Liver (tissue), 8 donors: ENCODE measurements at regions not wholly inside any gene's neighbourhood (a gene's known extent, or its start where the extent isn't known, plus 50 kb on each side); places are given as distances from the start of the nearest gene placed in this dataset.

Experiments used
- DNase-seq: peaks from one replicate; pipeline ENCODE4 v3.0.0-alpha.2; 2017; ENCODE audit warnings: low spot score
- H3K27ac ChIP-seq, 2 donors: one replicate each; pipeline ENCODE4 v1.7.0; 2013; ENCODE audit warnings: inconsistent platforms in 2 of 2, low read length in 2 of 2, control low read depth in 1 of 2, low read depth in 1 of 2, mild to moderate bottlenecking in 1 of 2
- H3K27me3 ChIP-seq, 4 donors: one replicate each; pipeline versions ENCODE4 v1.6.1 to v1.7.0; 2013; ENCODE audit warnings: low read length in 3 of 4, inconsistent platforms in 1 of 4, mild to moderate bottlenecking in 1 of 4, moderate library complexity in 1 of 4; ENCODE audit not compliant: control insufficient read depth in 4 of 4, insufficient read depth in 4 of 4
- H3K36me3 ChIP-seq, 4 donors: one replicate each; pipeline versions ENCODE4 v1.6.1 to v1.7.0; 2013; ENCODE audit warnings: low read length in 3 of 4, mild to moderate bottlenecking in 3 of 4, low read depth in 1 of 4, moderate library complexity in 1 of 4; ENCODE audit not compliant: control insufficient read depth in 4 of 4, insufficient read depth in 3 of 4
- H3K4me1 ChIP-seq, 4 donors: one replicate each; pipeline versions ENCODE4 v1.6.1 to v1.7.0; 2013; ENCODE audit warnings: low read length in 3 of 4, mild to moderate bottlenecking in 3 of 4, moderate library complexity in 1 of 4; ENCODE audit not compliant: control insufficient read depth in 4 of 4, insufficient read depth in 4 of 4
- H3K4me3 ChIP-seq, 3 donors: one replicate each; pipeline versions ENCODE4 v1.6.1 to v1.7.0; 2013; ENCODE audit warnings: low read length in 3 of 3, control low read depth in 1 of 3, low read depth in 1 of 3, mild to moderate bottlenecking in 1 of 3
- H3K9ac ChIP-seq, 2 donors: one replicate each; pipeline ENCODE4 v1.7.0; 2013; ENCODE audit warnings: low read length in 2 of 2, mild to moderate bottlenecking in 2 of 2, moderate library complexity in 2 of 2, control low read depth in 1 of 2, low read depth in 1 of 2
- H3K9me3 ChIP-seq, 4 donors: one replicate each; pipeline versions ENCODE4 v1.6.1 to v1.7.0; 2013; ENCODE audit warnings: low read length in 3 of 4; ENCODE audit not compliant: control insufficient read depth in 4 of 4
- EGR1 ChIP-seq, 2 donors: IDR thresholded peaks; 2 replicates each; pipeline ENCODE4 v1.6.1; 2016 to 2018; ENCODE audit warnings: antibody characterized with exemption in 2 of 2, low read depth in 2 of 2
- FOXA1 ChIP-seq: IDR thresholded peaks from 2 replicates; pipeline ENCODE4 v1.6.1; 2016; ENCODE audit warnings: antibody characterized with exemption
- FOXA2 ChIP-seq: IDR thresholded peaks from 2 replicates; pipeline ENCODE4 v1.6.1; 2016; ENCODE audit warnings: antibody characterized with exemption
- GABPA ChIP-seq, 2 donors: IDR thresholded peaks in 1 of 2; conservative IDR thresholded peaks in 1 of 2; 2 replicates each; pipeline ENCODE4 v1.6.1; 2016; ENCODE audit warnings: antibody characterized with exemption in 2 of 2, mild to moderate bottlenecking in 1 of 2, moderate library complexity in 1 of 2
- HNF4G ChIP-seq: IDR thresholded peaks from 2 replicates; pipeline ENCODE4 v1.6.1; 2016; ENCODE audit warnings: antibody characterized with exemption
- NR2F2 ChIP-seq: IDR thresholded peaks from 2 replicates; pipeline ENCODE4 v1.6.1; 2016; ENCODE audit warnings: antibody characterized with exemption
- RAD21 ChIP-seq, 2 donors: IDR thresholded peaks; 2 replicates each; pipeline ENCODE4 v1.6.1; 2016; ENCODE audit warnings: antibody characterized with exemption in 2 of 2, mild to moderate bottlenecking in 2 of 2
- RXRA ChIP-seq, 2 donors: IDR thresholded peaks; 2 replicates each; pipeline ENCODE4 v1.6.1; 2017 to 2018; ENCODE audit warnings: antibody characterized with exemption in 2 of 2, mild to moderate bottlenecking in 1 of 2
- SP1 ChIP-seq: IDR thresholded peaks from 2 replicates; pipeline ENCODE4 v1.6.1; 2018; ENCODE audit warnings: antibody characterized with exemption, mild to moderate bottlenecking
- YY1 ChIP-seq: IDR thresholded peaks from 2 replicates; pipeline ENCODE4 v1.6.1; 2016; ENCODE audit warnings: antibody characterized with exemption, mild to moderate bottlenecking
- WGBS: extraction: QIAGEN DNeasy Blood & Tissue Kit; methylation state at CpG from one replicate; pipeline ENCODE4 v1.1.7; 2013; 5-methylcytosine and 5-hydroxymethylcytosine counted together
- TF ChIP-seq, protein P1 (sequence below): IDR thresholded peaks from 2 replicates; pipeline ENCODE4 v1.6.1; 2016; ENCODE audit warnings: antibody characterized with exemption
- TF ChIP-seq, protein P2 (sequence below): IDR thresholded peaks from 2 replicates; pipeline ENCODE4 v1.6.1; 2016; ENCODE audit warnings: antibody characterized with exemption, mild to moderate bottlenecking
- TF ChIP-seq, protein P3 (sequence below): IDR thresholded peaks from 2 replicates; pipeline ENCODE4 v1.6.1; 2016; ENCODE audit warnings: antibody characterized with exemption
- TF ChIP-seq, protein P4 (sequence below): fragments of 150-350 bp; IDR thresholded peaks from 2 replicates; pipeline ENCODE4 v1.5.1; 2017; ENCODE audit warnings: improper control_type of control experiment, low read depth, low read length; ENCODE audit not compliant: missing input control
- TF ChIP-seq, protein P5 (sequence below): IDR thresholded peaks from 2 replicates; pipeline ENCODE4 v1.6.1; 2016; ENCODE audit warnings: antibody characterized with exemption
- donor health status: healthy.
- donor health status: healthy.
- donor health status: healthy.
- donor health status: healthy.
- donor health status: healthy.

DNA sequence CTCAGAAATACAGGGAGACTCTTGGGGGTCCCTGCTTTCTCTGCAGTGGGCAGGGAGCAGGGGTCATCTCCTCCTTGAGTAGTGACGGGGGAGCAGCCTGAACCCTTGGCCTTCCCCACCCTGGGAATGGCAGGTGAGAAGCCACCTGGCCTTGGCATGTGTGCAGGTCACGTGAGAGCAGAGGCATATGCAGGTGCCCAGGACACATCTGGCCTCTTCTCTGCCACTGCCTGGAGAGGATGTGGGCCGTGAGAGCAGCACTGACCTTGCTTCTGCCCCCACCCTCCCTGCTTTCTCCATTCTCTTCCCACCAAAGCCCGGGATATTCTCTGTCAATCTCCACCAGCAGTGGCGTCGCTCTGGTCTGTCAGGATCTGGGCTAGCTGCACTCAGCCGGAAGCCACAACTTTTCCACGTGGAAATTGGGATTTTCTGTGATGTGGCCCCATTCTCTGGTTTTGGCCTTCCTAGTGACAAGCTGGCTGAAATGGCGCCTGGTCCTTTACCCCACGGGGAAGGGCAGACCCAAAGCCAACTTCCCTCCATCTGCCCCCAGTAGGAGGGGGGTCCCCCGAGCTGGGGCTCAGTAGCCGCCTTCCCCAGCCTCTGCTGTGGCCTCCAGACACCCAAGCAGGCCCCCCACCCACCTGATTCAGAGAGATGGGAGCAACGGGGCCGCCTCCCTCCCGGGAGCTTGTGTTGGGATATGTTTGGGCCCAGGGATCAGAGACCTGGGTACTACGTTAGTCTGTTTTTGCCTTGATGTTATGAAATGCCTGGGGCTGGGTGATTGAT lies 70.4 kb upstream of the FCN1 start:
- Histone ChIP-seq H3K9ac (no peak overlapping the region), H3K4me3 (no peak overlapping the region), H3K4me1 (no peaks in the 10 kb centered on the region), H3K9me3 (peaks cover 0 to 2% (median 0%) of the 10 kb centered on the region in 4 donors), H3K27ac (no peak overlapping the region), H3K27me3 (no peaks in the 10 kb centered on the region), H3K36me3 (no peaks in the 10 kb centered on the region)
- DNase-seq: no peak
- TF ChIP-seq, protein P1, sequence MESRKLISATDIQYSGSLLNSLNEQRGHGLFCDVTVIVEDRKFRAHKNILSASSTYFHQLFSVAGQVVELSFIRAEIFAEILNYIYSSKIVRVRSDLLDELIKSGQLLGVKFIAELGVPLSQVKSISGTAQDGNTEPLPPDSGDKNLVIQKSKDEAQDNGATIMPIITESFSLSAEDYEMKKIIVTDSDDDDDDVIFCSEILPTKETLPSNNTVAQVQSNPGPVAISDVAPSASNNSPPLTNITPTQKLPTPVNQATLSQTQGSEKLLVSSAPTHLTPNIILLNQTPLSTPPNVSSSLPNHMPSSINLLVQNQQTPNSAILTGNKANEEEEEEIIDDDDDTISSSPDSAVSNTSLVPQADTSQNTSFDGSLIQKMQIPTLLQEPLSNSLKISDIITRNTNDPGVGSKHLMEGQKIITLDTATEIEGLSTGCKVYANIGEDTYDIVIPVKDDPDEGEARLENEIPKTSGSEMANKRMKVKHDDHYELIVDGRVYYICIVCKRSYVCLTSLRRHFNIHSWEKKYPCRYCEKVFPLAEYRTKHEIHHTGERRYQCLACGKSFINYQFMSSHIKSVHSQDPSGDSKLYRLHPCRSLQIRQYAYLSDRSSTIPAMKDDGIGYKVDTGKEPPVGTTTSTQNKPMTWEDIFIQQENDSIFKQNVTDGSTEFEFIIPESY: no peak
- TF ChIP-seq YY1 (no peak), EGR1 (IDR thresholded peaks at IDR 0.05; ENCODE audit: low read depth in 2 of 2) (no peak), FOXA2 (no peak), GABPA (IDR thresholded peaks at IDR 0.05 in 1 of 2, conservative IDR thresholded peaks at IDR 0.05 in 1 of 2) (no peak), SP1 (no peak), NR2F2 (no peak), HNF4G (no peak)
- WGBS: 75% methylated on average over 16 of the region's 16 CpGs

DNA sequence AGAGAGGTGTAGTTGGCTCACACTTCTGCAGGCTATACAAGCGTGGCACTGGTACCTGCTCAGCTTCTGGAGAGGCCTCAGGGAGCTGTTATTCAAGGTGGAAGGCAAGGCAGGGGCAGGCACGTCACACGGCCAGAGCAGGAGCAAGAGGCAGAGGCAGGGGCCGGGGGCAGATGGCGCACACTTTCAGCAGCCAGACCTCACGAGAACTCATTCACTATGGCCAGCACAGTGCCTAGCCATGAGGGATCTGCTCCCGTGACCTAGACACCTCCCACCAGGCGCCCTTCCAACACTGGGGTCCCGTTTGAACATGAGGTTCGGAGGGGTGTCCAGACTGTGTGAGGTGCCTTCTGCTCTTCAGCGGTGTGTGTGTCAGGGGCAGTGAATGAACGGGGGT lies 71.0 kb upstream of the FCN1 start:
- H3K4me3 ChIP-seq: no peak overlapping the region
- no peaks in the 10 kb centered on the region for H3K27me3 ChIP-seq
- 81% methylated on average over 12 of the region's 12 CpGs for WGBS
- DNase-seq: no peak
- peaks cover 0 to 2% (median 0%) of the 10 kb centered on the region in 4 donors for H3K9me3 ChIP-seq
- no peaks in the 10 kb centered on the region for H3K4me1 ChIP-seq
- TF ChIP-seq, protein P1: no peak
- TF ChIP-seq, protein P2, sequence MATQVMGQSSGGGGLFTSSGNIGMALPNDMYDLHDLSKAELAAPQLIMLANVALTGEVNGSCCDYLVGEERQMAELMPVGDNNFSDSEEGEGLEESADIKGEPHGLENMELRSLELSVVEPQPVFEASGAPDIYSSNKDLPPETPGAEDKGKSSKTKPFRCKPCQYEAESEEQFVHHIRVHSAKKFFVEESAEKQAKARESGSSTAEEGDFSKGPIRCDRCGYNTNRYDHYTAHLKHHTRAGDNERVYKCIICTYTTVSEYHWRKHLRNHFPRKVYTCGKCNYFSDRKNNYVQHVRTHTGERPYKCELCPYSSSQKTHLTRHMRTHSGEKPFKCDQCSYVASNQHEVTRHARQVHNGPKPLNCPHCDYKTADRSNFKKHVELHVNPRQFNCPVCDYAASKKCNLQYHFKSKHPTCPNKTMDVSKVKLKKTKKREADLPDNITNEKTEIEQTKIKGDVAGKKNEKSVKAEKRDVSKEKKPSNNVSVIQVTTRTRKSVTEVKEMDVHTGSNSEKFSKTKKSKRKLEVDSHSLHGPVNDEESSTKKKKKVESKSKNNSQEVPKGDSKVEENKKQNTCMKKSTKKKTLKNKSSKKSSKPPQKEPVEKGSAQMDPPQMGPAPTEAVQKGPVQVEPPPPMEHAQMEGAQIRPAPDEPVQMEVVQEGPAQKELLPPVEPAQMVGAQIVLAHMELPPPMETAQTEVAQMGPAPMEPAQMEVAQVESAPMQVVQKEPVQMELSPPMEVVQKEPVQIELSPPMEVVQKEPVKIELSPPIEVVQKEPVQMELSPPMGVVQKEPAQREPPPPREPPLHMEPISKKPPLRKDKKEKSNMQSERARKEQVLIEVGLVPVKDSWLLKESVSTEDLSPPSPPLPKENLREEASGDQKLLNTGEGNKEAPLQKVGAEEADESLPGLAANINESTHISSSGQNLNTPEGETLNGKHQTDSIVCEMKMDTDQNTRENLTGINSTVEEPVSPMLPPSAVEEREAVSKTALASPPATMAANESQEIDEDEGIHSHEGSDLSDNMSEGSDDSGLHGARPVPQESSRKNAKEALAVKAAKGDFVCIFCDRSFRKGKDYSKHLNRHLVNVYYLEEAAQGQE: no peak
- no peak for TF ChIP-seq NR2F2
- TF ChIP-seq FOXA2: no peak
- TF ChIP-seq, protein P3, sequence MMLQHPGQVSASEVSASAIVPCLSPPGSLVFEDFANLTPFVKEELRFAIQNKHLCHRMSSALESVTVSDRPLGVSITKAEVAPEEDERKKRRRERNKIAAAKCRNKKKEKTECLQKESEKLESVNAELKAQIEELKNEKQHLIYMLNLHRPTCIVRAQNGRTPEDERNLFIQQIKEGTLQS: no peak
- TF ChIP-seq FOXA1: no peak
- TF ChIP-seq, protein P4, sequence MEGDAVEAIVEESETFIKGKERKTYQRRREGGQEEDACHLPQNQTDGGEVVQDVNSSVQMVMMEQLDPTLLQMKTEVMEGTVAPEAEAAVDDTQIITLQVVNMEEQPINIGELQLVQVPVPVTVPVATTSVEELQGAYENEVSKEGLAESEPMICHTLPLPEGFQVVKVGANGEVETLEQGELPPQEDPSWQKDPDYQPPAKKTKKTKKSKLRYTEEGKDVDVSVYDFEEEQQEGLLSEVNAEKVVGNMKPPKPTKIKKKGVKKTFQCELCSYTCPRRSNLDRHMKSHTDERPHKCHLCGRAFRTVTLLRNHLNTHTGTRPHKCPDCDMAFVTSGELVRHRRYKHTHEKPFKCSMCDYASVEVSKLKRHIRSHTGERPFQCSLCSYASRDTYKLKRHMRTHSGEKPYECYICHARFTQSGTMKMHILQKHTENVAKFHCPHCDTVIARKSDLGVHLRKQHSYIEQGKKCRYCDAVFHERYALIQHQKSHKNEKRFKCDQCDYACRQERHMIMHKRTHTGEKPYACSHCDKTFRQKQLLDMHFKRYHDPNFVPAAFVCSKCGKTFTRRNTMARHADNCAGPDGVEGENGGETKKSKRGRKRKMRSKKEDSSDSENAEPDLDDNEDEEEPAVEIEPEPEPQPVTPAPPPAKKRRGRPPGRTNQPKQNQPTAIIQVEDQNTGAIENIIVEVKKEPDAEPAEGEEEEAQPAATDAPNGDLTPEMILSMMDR: no peak
- no peak for TF ChIP-seq RAD21 (IDR thresholded peaks at IDR 0.05)
- TF ChIP-seq HNF4G: no peak
- TF ChIP-seq, protein P5, sequence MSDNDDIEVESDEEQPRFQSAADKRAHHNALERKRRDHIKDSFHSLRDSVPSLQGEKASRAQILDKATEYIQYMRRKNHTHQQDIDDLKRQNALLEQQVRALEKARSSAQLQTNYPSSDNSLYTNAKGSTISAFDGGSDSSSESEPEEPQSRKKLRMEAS: no peak
- TF ChIP-seq EGR1 (IDR thresholded peaks at IDR 0.05; ENCODE audit: low read depth in 2 of 2): no peak
- no peak for TF ChIP-seq RXRA (IDR thresholded peaks at IDR 0.05)
- TF ChIP-seq SP1: no peak
- no peaks in the 10 kb centered on the region for H3K36me3 ChIP-seq
- no peak overlapping the region for H3K9ac ChIP-seq
- no peak overlapping the region for H3K27ac ChIP-seq
